Umbilical cord (tissue), 1 donor: ENCODE measurements at regions not wholly inside any gene's neighbourhood (a gene's known extent, or its start where the extent isn't known, plus 50 kb on each side); places are given as distances from the start of the nearest gene placed in this dataset.
A peak's percentile ranks its signal among the peaks of the same experiment; 100 is the strongest.

Experiments
- DNase-seq: peaks from one replicate; pipeline ENCODE4 v3.0.0-alpha.2; 2015; ENCODE audit warnings: low spot score

- no peak for DNase-seq
These were observed 199.8 kb upstream of the ALCAM start for GRCh38 chr3:105166893-105167292.

- no peak for DNase-seq
These were observed 196.3 kb upstream of the ALCAM start for GRCh38 chr3:105170423-105170822.

- DNase-seq: peak; percentile 53
These were observed 192.6 kb upstream of the ALCAM start for GRCh38 chr3:105174017-105174615.

GRCh38 chr3:105177576-105177975, 189.1 kb upstream of the ALCAM start:
- no peak for DNase-seq

GRCh38 chr3:105187344-105187743, 179.4 kb upstream of the ALCAM start:
- no peak for DNase-seq

- peak; percentile 53 for DNase-seq
These were observed 171.4 kb upstream of the ALCAM start for GRCh38 chr3:105195260-105195659.

- no peak for DNase-seq
These were observed 168.8 kb upstream of the ALCAM start for GRCh38 chr3:105197863-105198262.

GRCh38 chr3:105199217-105199616, 167.5 kb upstream of the ALCAM start:
- no peak for DNase-seq

GRCh38 chr3:105210141-105210540, 156.6 kb upstream of the ALCAM start:
- DNase-seq: no peak

GRCh38 chr3:105214590-105214989, 152.1 kb upstream of the ALCAM start:
- DNase-seq: no peak

GRCh38 chr3:105222568-105223093, 144.1 kb upstream of the ALCAM start:
- no peak for DNase-seq

- DNase-seq: no peak
These were observed 142.9 kb upstream of the ALCAM start for GRCh38 chr3:105223815-105224214.

- DNase-seq: no peak
These were observed 138.0 kb upstream of the ALCAM start for GRCh38 chr3:105228696-105229095.

- DNase-seq: peak; percentile 19
These were observed 134.2 kb upstream of the ALCAM start for GRCh38 chr3:105232553-105232952.

- DNase-seq: no peak
These were observed 133.7 kb upstream of the ALCAM start for GRCh38 chr3:105233010-105233409.

- DNase-seq: no peak
These were observed 131.5 kb upstream of the ALCAM start for GRCh38 chr3:105235221-105235620.

- no peak for DNase-seq
These were observed 130.9 kb upstream of the ALCAM start for GRCh38 chr3:105235785-105236184.

GRCh38 chr3:105238367-105238766, 128.3 kb upstream of the ALCAM start:
- DNase-seq: no peak

GRCh38 chr3:105243076-105243475, 123.6 kb upstream of the ALCAM start:
- DNase-seq: no peak

- DNase-seq: no peak
These were observed 120.2 kb upstream of the ALCAM start for GRCh38 chr3:105246536-105246935.

GRCh38 chr3:105253225-105253624, 113.5 kb upstream of the ALCAM start:
- peak; percentile 27 for DNase-seq

- DNase-seq: no peak
These were observed 112.6 kb upstream of the ALCAM start for GRCh38 chr3:105254154-105254553.

- no peak for DNase-seq
These were observed 111.4 kb upstream of the ALCAM start for GRCh38 chr3:105255350-105255749.

- no peak for DNase-seq
These were observed 107.2 kb upstream of the ALCAM start for GRCh38 chr3:105259496-105259895.
